Endodermal cell (in vitro differentiated cells): ENCODE measurements at regions not wholly inside any gene's neighbourhood (a gene's known extent, or its start where the extent isn't known, plus 50 kb on each side); places are given as distances from the start of the nearest gene placed in this dataset.
A peak's percentile ranks its signal among the peaks of the same experiment; 100 is the strongest.

Source experiments
- DNase-seq: peaks from one replicate; pipeline ENCODE4 v3.0.0-alpha.2; 2017
- H3K27ac ChIP-seq: 2 replicates; pipeline ENCODE4 v1.5.1; 2013; ENCODE audit warnings: mild to moderate bottlenecking, low read depth, low read length, moderate library complexity
- H3K27me3 ChIP-seq: 2 replicates; pipeline ENCODE4 v1.6.1; 2013; ENCODE audit warnings: mild to moderate bottlenecking, low read length, moderate library complexity; ENCODE audit not compliant: insufficient read depth, control insufficient read depth, poor library complexity, severe bottlenecking
- H3K36me3 ChIP-seq: 2 replicates; pipeline ENCODE4 v1.7.0; 2013; ENCODE audit warnings: mild to moderate bottlenecking, low read length, moderate library complexity; ENCODE audit not compliant: control insufficient read depth, insufficient read depth
- H3K4me1 ChIP-seq: one replicate; pipeline ENCODE4 v1.7.0; 2013; ENCODE audit warnings: low read length; ENCODE audit not compliant: control insufficient read depth, insufficient read depth
- H3K4me3 ChIP-seq: 2 replicates; pipeline ENCODE4 v1.5.1; 2013; ENCODE audit warnings: mild to moderate bottlenecking, low read length, moderate library complexity
- H3K9ac ChIP-seq: 2 replicates; pipeline ENCODE4 v1.6.1; 2013; ENCODE audit warnings: mild to moderate bottlenecking, low read length, moderate library complexity; ENCODE audit not compliant: poor library complexity, severe bottlenecking; ENCODE audit errors: extremely low read depth
- H3K9me3 ChIP-seq: 2 replicates; pipeline ENCODE4 v1.6.1; 2013; ENCODE audit warnings: mild to moderate bottlenecking, low read length, moderate library complexity; ENCODE audit not compliant: control insufficient read depth
- H3K27ac Mint-ChIP-seq: 2 replicates; pipeline ENCODE4 v1.8.0; 2020; ENCODE audit warnings: mixed read lengths
- H3K27me3 Mint-ChIP-seq: 2 replicates; pipeline ENCODE4 v1.8.0; 2021; ENCODE audit warnings: mild to moderate bottlenecking, mixed read lengths; ENCODE audit not compliant: insufficient read depth
- H3K36me3 Mint-ChIP-seq: 2 replicates; pipeline ENCODE4 v1.8.0; 2020; ENCODE audit warnings: low read depth, mixed read lengths
- H3K4me1 Mint-ChIP-seq: 2 replicates; pipeline ENCODE4 v1.8.0; 2020; ENCODE audit warnings: mixed read lengths
- H3K4me3 Mint-ChIP-seq: 2 replicates; pipeline ENCODE4 v1.8.0; 2020; ENCODE audit warnings: mild to moderate bottlenecking, moderate library complexity, mixed read lengths
- H3K9me3 Mint-ChIP-seq: 2 replicates; pipeline ENCODE4 v1.8.0; 2020; ENCODE audit warnings: mild to moderate bottlenecking, mixed read lengths
- WGBS, 2 experiments: methylation state at CpG; one replicate each; pipeline versions ENCODE4 v1.1.5 to v1.1.7; 2013; ENCODE audit warnings: missing lambda C conversion rate in 2 of 2, mixed read lengths in 1 of 2; ENCODE audit not compliant: insufficient coverage in 1 of 2, insufficient read length in 1 of 2; 5-methylcytosine and 5-hydroxymethylcytosine counted together
- TF ChIP-seq, protein P1 (sequence below): fragments of 200-600 bp; sonication (generic); conservative IDR thresholded peaks from 2 replicates; pipeline ENCODE4 v1.5.0; 2021; ENCODE audit warnings: antibody characterized with exemption, mild to moderate bottlenecking

DNA sequence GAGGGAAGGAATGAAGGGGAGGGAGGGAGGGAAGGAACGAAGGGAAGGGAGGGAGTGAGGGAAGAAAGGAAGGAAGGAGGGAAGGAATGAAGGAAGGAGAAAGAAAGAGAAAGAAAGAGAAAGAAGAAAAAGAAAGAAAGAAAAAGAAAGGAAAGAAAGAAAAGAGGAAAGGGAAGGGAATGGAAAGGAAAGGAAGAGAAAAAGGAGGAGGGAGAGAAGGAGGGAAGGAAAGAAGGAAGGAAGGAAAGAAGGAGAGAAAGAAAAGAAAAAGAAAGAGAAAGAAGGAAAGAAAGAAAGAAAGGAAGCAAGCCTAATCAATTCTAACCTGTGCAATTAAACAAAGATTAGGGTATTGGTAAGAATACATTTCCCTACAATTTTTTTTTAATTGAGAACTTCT is 238.6 kb downstream of the PYDC2 start:
- no peak overlapping the region for H3K27ac ChIP-seq
- H3K4me3 ChIP-seq = no peak overlapping the region
- Mint-ChIP-seq H3K27ac (no peak overlapping the region), H3K4me1 (peaks cover 11% of the 10 kb centered on the region), H3K9me3 (peaks cover 13% of the 10 kb centered on the region), H3K4me3 (no peak overlapping the region), H3K36me3 (peaks cover 8% of the 10 kb centered on the region), H3K27me3 (no peaks in the 10 kb centered on the region)
- no peaks in the 10 kb centered on the region for H3K27me3 ChIP-seq
- peaks cover 14% of the 10 kb centered on the region for H3K9me3 ChIP-seq
- 83 to 92% methylated on average over 1 of the region's 1 CpG for WGBS, 2 experiments
- H3K9ac ChIP-seq = no peak overlapping the region
- no peaks in the 10 kb centered on the region for H3K36me3 ChIP-seq
- TF ChIP-seq, protein P1, sequence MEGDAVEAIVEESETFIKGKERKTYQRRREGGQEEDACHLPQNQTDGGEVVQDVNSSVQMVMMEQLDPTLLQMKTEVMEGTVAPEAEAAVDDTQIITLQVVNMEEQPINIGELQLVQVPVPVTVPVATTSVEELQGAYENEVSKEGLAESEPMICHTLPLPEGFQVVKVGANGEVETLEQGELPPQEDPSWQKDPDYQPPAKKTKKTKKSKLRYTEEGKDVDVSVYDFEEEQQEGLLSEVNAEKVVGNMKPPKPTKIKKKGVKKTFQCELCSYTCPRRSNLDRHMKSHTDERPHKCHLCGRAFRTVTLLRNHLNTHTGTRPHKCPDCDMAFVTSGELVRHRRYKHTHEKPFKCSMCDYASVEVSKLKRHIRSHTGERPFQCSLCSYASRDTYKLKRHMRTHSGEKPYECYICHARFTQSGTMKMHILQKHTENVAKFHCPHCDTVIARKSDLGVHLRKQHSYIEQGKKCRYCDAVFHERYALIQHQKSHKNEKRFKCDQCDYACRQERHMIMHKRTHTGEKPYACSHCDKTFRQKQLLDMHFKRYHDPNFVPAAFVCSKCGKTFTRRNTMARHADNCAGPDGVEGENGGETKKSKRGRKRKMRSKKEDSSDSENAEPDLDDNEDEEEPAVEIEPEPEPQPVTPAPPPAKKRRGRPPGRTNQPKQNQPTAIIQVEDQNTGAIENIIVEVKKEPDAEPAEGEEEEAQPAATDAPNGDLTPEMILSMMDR = no peak
- no peaks in the 10 kb centered on the region for H3K4me1 ChIP-seq
- DNase-seq = no peak

- peaks cover 15% of the 10 kb centered on the region for H3K9me3 Mint-ChIP-seq
- no peaks in the 10 kb centered on the region for H3K4me1 Mint-ChIP-seq
- Histone ChIP-seq H3K4me3 (no peak overlapping the region), H3K9me3 (peaks cover 14% of the 10 kb centered on the region), H3K4me1 (no peaks in the 10 kb centered on the region), H3K27ac (no peak overlapping the region), H3K27me3 (no peaks in the 10 kb centered on the region), H3K9ac (no peak overlapping the region), H3K36me3 (no peaks in the 10 kb centered on the region)
- WGBS, 2 experiments = 93% methylated on average over 2 of the region's 2 CpGs; no CpG with 5 or more reads in 1 of the 2 experiments
- H3K27ac Mint-ChIP-seq = no peak overlapping the region
- TF ChIP-seq, protein P1 = peak; percentile 51
- H3K4me3 Mint-ChIP-seq = no peak overlapping the region
- peak; percentile 49 for DNase-seq
- H3K36me3 Mint-ChIP-seq = peaks cover 8% of the 10 kb centered on the region
- H3K27me3 Mint-ChIP-seq = no peaks in the 10 kb centered on the region
Measured at GRCh38 chr3:191702121-191702520, 241.2 kb downstream of the PYDC2 start.

- peaks cover 3% of the 10 kb centered on the region for H3K36me3 Mint-ChIP-seq
- H3K4me1 ChIP-seq = no peaks in the 10 kb centered on the region
- peaks cover 13% of the 10 kb centered on the region for H3K9me3 Mint-ChIP-seq
- no peaks in the 10 kb centered on the region for H3K27me3 ChIP-seq
- no peak overlapping the region for H3K4me3 ChIP-seq
- H3K27ac Mint-ChIP-seq = no peak overlapping the region
- H3K9me3 ChIP-seq = peaks cover 18% of the 10 kb centered on the region
- TF ChIP-seq, protein P1 = peak; percentile 16
- WGBS, 2 experiments = 85 to 89% methylated on average over 3 to 6 of the region's 6 CpGs
- H3K27me3 Mint-ChIP-seq = no peaks in the 10 kb centered on the region
- H3K4me1 Mint-ChIP-seq = no peaks in the 10 kb centered on the region
- DNase-seq = no peak
- H3K9ac ChIP-seq = no peak overlapping the region
- no peak overlapping the region for H3K27ac ChIP-seq
- H3K36me3 ChIP-seq = no peaks in the 10 kb centered on the region
- no peak overlapping the region for H3K4me3 Mint-ChIP-seq
Measured at GRCh38 chr3:191707817-191708216, 246.9 kb downstream of the PYDC2 start.
